ENCODE measurements at regions not wholly inside any gene's neighbourhood (a gene's known extent, or its start where the extent isn't known, plus 50 kb on each side); places are given as distances from the start of the nearest gene placed in this dataset.
"Not testable (repeated sequence)": the region's sequence is repeated elsewhere in the genome, so short reads cannot be mapped to it uniquely, and the experiment has no call there.

DNA sequence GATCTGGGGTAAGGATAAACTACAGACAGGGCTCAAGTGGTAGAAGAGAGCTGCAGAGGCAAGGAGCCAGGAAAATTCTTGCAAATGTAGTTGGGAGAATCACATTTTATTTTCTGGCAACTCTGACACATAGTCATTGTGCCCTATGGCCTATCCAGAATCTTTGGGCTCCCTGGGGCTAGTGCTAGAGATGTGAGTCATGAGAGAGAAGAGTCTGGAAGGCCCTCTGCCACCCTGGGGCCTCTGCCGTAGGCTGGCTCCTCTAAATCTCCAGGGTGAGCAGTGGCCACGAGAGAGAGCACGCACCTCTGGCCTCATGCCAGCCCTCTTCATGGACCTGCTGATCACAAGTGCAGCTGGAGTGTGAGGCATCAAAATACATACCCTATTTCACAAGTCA, 74.3 kb upstream of the SSBP2 start:
- no peak for DNase-seq

- not testable (repeated sequence) for DNase-seq
Observed at GRCh38 chr5:81823736-81824135, 72.8 kb upstream of the SSBP2 start.

DNA sequence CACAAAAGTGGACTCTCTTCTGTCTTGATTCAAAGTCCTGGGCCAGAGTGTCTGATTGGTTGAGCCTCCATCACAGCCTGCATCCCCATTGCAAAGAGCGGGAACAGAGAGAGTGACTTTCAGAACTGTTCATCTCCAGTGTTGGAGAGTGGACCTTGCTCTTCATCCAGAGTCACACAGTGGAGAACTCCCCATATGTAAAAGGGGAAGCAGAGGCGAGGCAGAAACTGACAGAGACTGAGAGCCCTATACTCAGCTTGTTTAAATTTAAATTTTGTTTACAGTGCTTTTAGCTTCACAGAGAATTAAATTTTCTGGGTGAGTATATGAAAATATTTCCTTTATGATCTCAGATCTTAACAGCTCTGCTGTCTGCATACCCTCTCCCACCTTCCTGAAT, 70.0 kb upstream of the SSBP2 start:
- DNase-seq = peak; percentile 44

DNA sequence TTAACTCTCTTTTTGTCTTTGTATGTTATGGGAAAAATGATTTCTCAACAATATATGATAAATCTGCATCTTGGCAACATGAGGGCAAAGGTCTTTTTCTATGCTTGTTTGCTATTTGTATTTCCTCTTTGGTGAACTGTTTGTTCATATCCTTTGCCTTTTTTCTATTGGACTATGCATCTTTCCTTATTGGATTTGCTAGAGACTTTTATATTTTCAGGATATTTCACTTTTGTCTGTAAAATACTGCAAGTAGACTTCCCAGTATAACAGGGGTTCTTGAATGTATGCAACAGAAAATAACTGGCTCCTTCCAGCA, 69.4 kb upstream of the SSBP2 start:
- no peak for DNase-seq

DNA sequence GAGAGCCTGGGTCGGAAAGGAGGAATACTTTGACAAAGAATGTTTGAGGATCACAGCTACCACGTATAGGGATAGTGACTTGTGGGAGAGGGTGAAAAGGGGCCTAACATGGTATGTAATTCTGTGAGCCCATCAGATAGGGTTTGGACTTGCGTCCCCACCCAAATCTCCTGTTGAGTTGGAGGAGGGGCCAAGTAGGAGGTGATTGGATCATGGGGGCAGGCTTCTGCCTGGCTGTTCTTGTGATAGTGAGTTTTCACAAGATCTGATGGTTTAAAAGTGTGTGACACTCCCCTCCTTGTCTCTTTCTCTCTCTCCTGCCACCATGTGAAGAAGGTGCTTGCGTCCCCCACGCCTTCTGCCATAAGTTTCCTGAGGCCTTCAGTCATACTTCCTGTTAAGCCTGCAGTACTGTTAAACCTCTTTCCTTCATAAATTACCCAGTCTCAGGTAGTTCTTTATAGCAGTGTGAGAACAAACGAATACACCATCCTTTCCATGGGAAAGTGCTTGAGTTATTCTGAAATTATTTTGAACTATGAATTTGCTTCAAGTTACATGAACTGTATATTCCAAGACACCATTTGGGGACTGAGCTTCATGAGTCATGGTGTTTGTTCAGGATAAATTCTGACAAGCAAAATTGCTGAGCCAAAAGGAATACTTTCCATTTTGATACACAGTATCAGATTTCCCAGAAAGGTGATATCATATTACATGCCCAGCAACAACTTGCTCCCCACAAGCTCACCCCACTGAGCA, 68.8 kb upstream of the SSBP2 start:
- no peak for DNase-seq

DNA sequence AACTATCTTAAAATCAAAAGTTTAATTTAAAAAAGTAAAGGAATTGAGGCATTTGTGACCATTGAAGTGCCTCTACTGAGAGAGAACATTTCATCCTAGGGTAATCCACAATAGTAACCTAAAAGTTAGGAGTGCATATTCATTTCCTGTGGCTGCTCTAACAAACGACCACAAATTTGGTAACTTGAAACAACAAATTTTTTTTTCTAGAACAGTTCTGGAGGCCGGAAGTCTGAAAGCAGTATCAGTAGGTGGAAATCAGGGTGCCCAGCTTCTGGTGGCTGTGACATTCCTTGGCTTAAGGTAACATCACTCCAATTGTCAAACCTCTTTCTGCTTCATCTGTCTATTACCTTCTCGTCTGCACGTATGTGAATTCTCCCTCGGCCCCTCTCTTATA, 67.1 kb upstream of the SSBP2 start:
- DNase-seq = peak; percentile 51

GRCh38 chr5:81817086-81817485, 66.2 kb upstream of the SSBP2 start:
- DNase-seq = no peak

DNA sequence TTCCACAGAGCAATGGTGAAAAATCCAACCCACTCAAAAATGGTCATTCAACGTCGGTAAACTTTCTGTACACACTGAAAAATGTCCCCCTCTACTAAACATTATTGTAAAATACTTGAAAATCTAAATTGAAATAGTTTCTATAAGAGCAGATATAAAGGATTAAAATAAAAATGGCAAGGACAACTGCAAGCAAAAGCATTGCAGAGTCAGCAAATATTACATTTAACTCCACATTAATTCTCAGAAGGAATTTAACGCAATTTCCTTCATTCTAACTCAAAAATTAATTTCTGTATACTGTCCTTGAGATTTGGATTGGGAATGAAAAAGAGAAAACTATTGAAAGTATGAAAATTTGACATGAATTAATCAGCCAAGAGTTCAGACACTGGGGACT, 64.4 kb upstream of the SSBP2 start:
- DNase-seq = no peak

GRCh38 chr5:81808106-81808505, 57.2 kb upstream of the SSBP2 start:
- DNase-seq = no peak

GRCh38 chr5:81805086-81805485, 54.2 kb upstream of the SSBP2 start:
- no peak for DNase-seq

- no peak for DNase-seq
Observed at GRCh38 chr5:81803812-81804211, 52.9 kb upstream of the SSBP2 start.

- no peak for DNase-seq
Observed at GRCh38 chr5:81802625-81803024, 51.7 kb upstream of the SSBP2 start.

DNA sequence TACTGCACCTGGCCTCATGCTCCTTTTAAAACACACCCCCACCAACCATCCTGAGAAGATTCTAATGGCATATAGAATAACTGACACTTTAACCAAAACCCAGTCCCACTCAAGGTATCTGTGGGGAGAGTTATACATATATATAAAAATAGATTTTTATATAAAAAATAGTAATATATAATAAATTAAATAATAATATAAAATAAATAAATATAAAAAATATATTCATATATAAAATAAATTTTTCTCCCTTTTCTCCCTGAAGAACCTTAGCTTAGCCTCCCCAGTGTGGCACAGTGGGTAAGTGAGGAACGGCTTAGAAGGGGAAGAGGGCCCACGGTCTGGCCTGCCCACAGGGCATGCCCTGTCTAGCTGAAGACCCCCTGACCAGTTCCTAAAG, 51.1 kb upstream of the SSBP2 start:
- no peak for DNase-seq

- no peak for DNase-seq
Observed at GRCh38 chr5:81800797-81801196, 49.9 kb upstream of the SSBP2 start.

Data from MV-4-11 (cell line).